HCT116 (cell line): ENCODE measurements at regions not wholly inside any gene's neighbourhood (a gene's known extent, or its start where the extent isn't known, plus 50 kb on each side); places are given as distances from the start of the nearest gene placed in this dataset.

Source experiments
- ATAC-seq: fragments of 200-7000 bp; cut with Tn5 transposase; 2 replicates; pipeline ENCODE4 v1.9.1; 2020; ENCODE audit warnings: mild to moderate bottlenecking, moderate library complexity
- BruUV-seq: library from RNA; stranded (reverse); fragments of 400-500 nt; replicated peaks from 2 replicates; lab custom pipeline; 2021; lab: Mats Ljungman, UMichigan
- CTCF ChIA-PET: fragments of 300-600 bp; sonication (Branson Sonifier 250); formaldehyde crosslinking; loops from one replicate; lab custom pipeline; 2021; ENCODE audit warnings: antibody characterized with exemption; lab: Charles Lee
- POLR2A ChIA-PET: fragments of 300-600, 350-600 bp; sonication (Branson Sonifier 250); formaldehyde crosslinking; loops from one replicate; lab custom pipeline; 2021; ENCODE audit warnings: antibody characterized with exemption; lab: Charles Lee
- RAD21 ChIA-PET, 2 experiments: fragments of 300-600 bp; sonication (Branson Sonifier 250); formaldehyde crosslinking; loops; one replicate each; lab custom pipeline; 2023; ENCODE audit warnings: low total read pairs in 2 of 2; ENCODE audit not compliant: uncharacterized antibody in 2 of 2, unreplicated experiment in 2 of 2, low non-redundant PET in 1 of 2; lab: Charles Lee
- DNase-seq: peaks from one replicate; pipeline ENCODE4 v3.0.0-alpha.2; 2010; ENCODE audit warnings: low read depth, low spot score
- H2AFZ ChIP-seq: fragments of 200-600 bp; shearing (Covaris generic), sonication (generic); 2 replicates; pipeline ENCODE4 v1.6.1; 2017; ENCODE audit warnings: low read depth, mixed run types, mixed read lengths, antibody characterized with exemption, low read length; ENCODE audit not compliant: poor library complexity, severe bottlenecking
- H3K27ac ChIP-seq: 2 replicates; pipeline ENCODE4 v1.5.1; 2012; ENCODE audit warnings: low read depth, low read length
- H3K27me3 ChIP-seq: fragments of 200-600 bp; sonication (generic); 2 replicates; pipeline ENCODE4 v1.6.1; 2016; ENCODE audit warnings: mixed run types, low read length, mixed read lengths; ENCODE audit not compliant: insufficient read depth
- H3K36me3 ChIP-seq, 2 experiments: fragments of 200-500 bp in 1 of 2; fragments of 200-600 bp in 1 of 2; sonication (Bioruptor generic) in 1 of 2; sonication (generic) in 1 of 2; 2 replicates each; pipeline versions ENCODE4 v1.5.1 to v1.6.1; 2014 to 2016; ENCODE audit warnings: low read length in 2 of 2, inconsistent platforms in 1 of 2, mixed read lengths in 1 of 2, mixed run types in 1 of 2; ENCODE audit not compliant: insufficient read depth in 2 of 2, control insufficient read depth in 1 of 2
- H3K4me1 ChIP-seq, 2 experiments: fragments of 200-600 bp in 1 of 2; sonication (generic) in 1 of 2; 2 replicates each; pipeline versions ENCODE4 v1.5.1 to v1.6.1; 2012 to 2017; ENCODE audit warnings: low read length in 2 of 2, inconsistent platforms in 1 of 2, mild to moderate bottlenecking in 1 of 2, mixed read lengths in 1 of 2, mixed run types in 1 of 2, moderate library complexity in 1 of 2; ENCODE audit not compliant: insufficient read depth in 2 of 2, control insufficient read depth in 1 of 2
- H3K4me2 ChIP-seq: fragments of 200-600 bp; sonication (generic); 2 replicates; pipeline ENCODE4 v1.6.1; 2017; ENCODE audit warnings: mixed run types, low read length, mixed read lengths
- H3K4me3 ChIP-seq, 2 experiments: fragments of 200-600 bp in 1 of 2; sonication (generic) in 1 of 2; replicated peaks in 1 of 2; 2 replicates each; pipeline ENCODE4 v1.5.1; 2011 to 2016; ENCODE audit warnings: low read length in 2 of 2, control low read depth in 1 of 2, low read depth in 1 of 2, mild to moderate bottlenecking in 1 of 2, mixed read lengths in 1 of 2, mixed run types in 1 of 2
- H3K79me2 ChIP-seq: fragments of 200-600 bp; sonication (generic); 2 replicates; pipeline ENCODE4 v1.6.1; 2017; ENCODE audit warnings: mild to moderate bottlenecking, mixed run types, low read length, moderate library complexity, mixed read lengths; ENCODE audit not compliant: insufficient read depth
- H3K9ac ChIP-seq: fragments of 200-600 bp; sonication (generic); 2 replicates; pipeline ENCODE4 v1.6.1; 2016; ENCODE audit warnings: low read length, mixed read lengths
- H3K9me2 ChIP-seq: fragments of 200-600 bp; sonication (generic), shearing (Covaris generic); 2 replicates; pipeline ENCODE4 v1.6.1; 2017; ENCODE audit warnings: mixed run types, mild to moderate bottlenecking, moderate library complexity; ENCODE audit not compliant: insufficient read depth
- H3K9me3 ChIP-seq, 2 experiments: fragments of 200-500 bp in 1 of 2; fragments of 200-600 bp in 1 of 2; sonication (Bioruptor generic) in 1 of 2; sonication (generic) in 1 of 2; 2 replicates each; pipeline ENCODE4 v1.6.1; 2014 to 2017; ENCODE audit warnings: low read length in 2 of 2, mixed read lengths in 2 of 2, inconsistent platforms in 1 of 2, low read depth in 1 of 2, mild to moderate bottlenecking in 1 of 2, mixed run types in 1 of 2, moderate library complexity in 1 of 2; ENCODE audit not compliant: control insufficient read depth in 1 of 2, insufficient read depth in 1 of 2
- H4K20me1 ChIP-seq: fragments of 200-600 bp; sonication (generic), shearing (Covaris generic); 2 replicates; pipeline ENCODE4 v1.6.1; 2017; ENCODE audit warnings: mixed run types, mild to moderate bottlenecking, moderate library complexity; ENCODE audit not compliant: insufficient read depth
- CBX3 ChIP-seq: IDR thresholded peaks from 2 replicates; pipeline ENCODE4 v1.6.1; 2012; ENCODE audit warnings: low read depth
- CEBPB ChIP-seq: IDR thresholded peaks from 2 replicates; pipeline ENCODE4 v1.6.1; 2012; ENCODE audit warnings: low read depth
- ELF1 ChIP-seq: IDR thresholded peaks from 2 replicates; pipeline ENCODE4 v1.6.1; 2012; ENCODE audit warnings: low read depth, borderline replicate concordance
- FOSL1 ChIP-seq: IDR thresholded peaks from 2 replicates; pipeline ENCODE4 v1.6.1; 2012; ENCODE audit warnings: low read depth
- JUND ChIP-seq: IDR thresholded peaks from 2 replicates; pipeline ENCODE4 v1.6.1; 2012
- POLR2AphosphoS5 ChIP-seq: IDR thresholded peaks from 2 replicates; pipeline ENCODE4 v1.6.1; 2011; ENCODE audit warnings: mild to moderate bottlenecking, low read depth, low read length, moderate library complexity
- SIN3A ChIP-seq: IDR thresholded peaks from 2 replicates; pipeline ENCODE4 v1.6.1; 2012; ENCODE audit warnings: low read depth
- YY1 ChIP-seq: IDR thresholded peaks from 2 replicates; pipeline ENCODE4 v1.6.1; 2011; ENCODE audit warnings: low read length, low read depth, moderate library complexity, mild to moderate bottlenecking; ENCODE audit not compliant: insufficient replicate concordance; ENCODE audit errors: extremely low read depth
- ZBTB33 ChIP-seq: IDR thresholded peaks from 2 replicates; pipeline ENCODE4 v1.6.1; 2011; ENCODE audit warnings: mild to moderate bottlenecking, low read length, moderate library complexity; ENCODE audit not compliant: insufficient replicate concordance; ENCODE audit errors: extremely low read depth
- ZFX ChIP-seq: fragments of 450-650 bp; IDR thresholded peaks from 2 replicates; pipeline ENCODE4 v1.6.1; 2017
- ZNF274 ChIP-seq: fragments of 200-500 bp; sonication (Bioruptor generic); IDR thresholded peaks from 2 replicates; pipeline ENCODE4 v1.6.1; 2014; ENCODE audit warnings: mild to moderate bottlenecking, low read depth, low read length, inconsistent platforms
- intact Hi-C: fragments of 100-400 bp; cut with micrococcal nuclease; formaldehyde crosslinking; loops from 2 replicates; pipeline ENCODE4 v1.10.0; 2022

- no peaks in the 10 kb centered on the region for H3K79me2 ChIP-seq
- POLR2A ChIA-PET: no interaction called here
- RAD21 ChIA-PET: no interaction called here
- intact Hi-C loops: no loop called here
- no peak overlapping the region for H3K4me2 ChIP-seq
- TF ChIP-seq SIN3A (no peak), ELF1 (no peak)
- no peaks in the 10 kb centered on the region for H3K9me3 ChIP-seq
- no peak overlapping the region for H3K27ac ChIP-seq
- no peak for DNase-seq
- peaks cover 0 to 2% of the 10 kb centered on the region in 2 experiments; a peak in 1 of 4 replicates for H3K4me1 ChIP-seq
- no peak overlapping the region for H3K4me3 ChIP-seq
- no TSS peak for BruUV-seq
- no peak overlapping the region for H2AFZ ChIP-seq
- no peaks in the 10 kb centered on the region for H3K36me3 ChIP-seq
- no peaks in the 10 kb centered on the region for H4K20me1 ChIP-seq
- ATAC-seq: no peak
- 0 out of 2 replicates have a peak, but pooled peaks cover 8% of the 10 kb centered on the region for H3K27me3 ChIP-seq
- CTCF ChIA-PET: no interaction called here
- no peak overlapping the region for H3K9ac ChIP-seq
- no peaks in the 10 kb centered on the region for H3K9me2 ChIP-seq
These were observed 210.2 kb upstream of the TNP1 start for GRCh38 chr2:217070043-217070430.

GRCh38 chr2:217069263-217070042, 209.6 kb upstream of the TNP1 start:
- no peak overlapping the region for H3K4me2 ChIP-seq
- BruUV-seq: no TSS peak
- RAD21 ChIA-PET: no interaction called here
- ATAC-seq: no peak
- 0 out of 2 replicates have a peak, but pooled peaks cover 8% of the 10 kb centered on the region for H3K27me3 ChIP-seq
- POLR2A ChIA-PET: no interaction called here
- H3K36me3 ChIP-seq: no peaks in the 10 kb centered on the region
- H3K4me3 ChIP-seq: no peak overlapping the region
- DNase-seq: no peak
- intact Hi-C loops: no loop called here
- no peak overlapping the region for H3K9ac ChIP-seq
- H3K9me3 ChIP-seq: no peaks in the 10 kb centered on the region
- CTCF ChIA-PET: no interaction called here
- no peak overlapping the region for H3K27ac ChIP-seq
- H3K79me2 ChIP-seq: no peaks in the 10 kb centered on the region
- no peaks in the 10 kb centered on the region for H3K4me1 ChIP-seq
- H4K20me1 ChIP-seq: no peaks in the 10 kb centered on the region
- H3K9me2 ChIP-seq: no peaks in the 10 kb centered on the region
- no peak overlapping the region for H2AFZ ChIP-seq
- TF ChIP-seq YY1: no peak
- no peak for TF ChIP-seq ZNF274
- no peak for TF ChIP-seq SIN3A
- TF ChIP-seq FOSL1: no peak
- no peak for TF ChIP-seq POLR2AphosphoS5
- no peak for TF ChIP-seq ZFX
- no peak for TF ChIP-seq CEBPB
- no peak for TF ChIP-seq CBX3
- TF ChIP-seq JUND: no peak
- TF ChIP-seq ZBTB33: no peak
- TF ChIP-seq, all 23 proteins: peak for 0
